ENCODE measurements at regions not wholly inside any gene's neighbourhood (a gene's known extent, or its start where the extent isn't known, plus 50 kb on each side); places are given as distances from the start of the nearest gene placed in this dataset.

- TF ChIP-seq, protein P1, sequence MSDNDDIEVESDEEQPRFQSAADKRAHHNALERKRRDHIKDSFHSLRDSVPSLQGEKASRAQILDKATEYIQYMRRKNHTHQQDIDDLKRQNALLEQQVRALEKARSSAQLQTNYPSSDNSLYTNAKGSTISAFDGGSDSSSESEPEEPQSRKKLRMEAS (IDR thresholded peaks at IDR 0.05), result no peak
- TF ChIP-seq, protein P2, sequence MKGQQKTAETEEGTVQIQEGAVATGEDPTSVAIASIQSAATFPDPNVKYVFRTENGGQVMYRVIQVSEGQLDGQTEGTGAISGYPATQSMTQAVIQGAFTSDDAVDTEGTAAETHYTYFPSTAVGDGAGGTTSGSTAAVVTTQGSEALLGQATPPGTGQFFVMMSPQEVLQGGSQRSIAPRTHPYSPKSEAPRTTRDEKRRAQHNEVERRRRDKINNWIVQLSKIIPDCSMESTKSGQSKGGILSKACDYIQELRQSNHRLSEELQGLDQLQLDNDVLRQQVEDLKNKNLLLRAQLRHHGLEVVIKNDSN (IDR thresholded peaks at IDR 0.05), result no peak
- TF ChIP-seq RAD21 (IDR thresholded peaks at IDR 0.05; ENCODE audit: low read depth) (no peak), FOXM1 (IDR thresholded peaks at IDR 0.05; ENCODE audit: borderline replicate concordance, low read depth) (no peak), REST (IDR thresholded peaks at IDR 0.05; ENCODE audit: low read depth) (no peak), ZBTB7A (IDR thresholded peaks at IDR 0.05; ENCODE audit: low read depth) (no peak), CEBPB (IDR thresholded peaks at IDR 0.05) (no peak), YY1 (IDR thresholded peaks at IDR 0.05; ENCODE audit: low read depth) (no peak), EP300 (IDR thresholded peaks at IDR 0.05; ENCODE audit: borderline replicate concordance) (no peak)
Observed at GRCh38 chr6:163999475-164000125, 585.1 kb downstream of the QKI start.
